Keratinocyte (primary cell): ENCODE measurements at regions not wholly inside any gene's neighbourhood (a gene's known extent, or its start where the extent isn't known, plus 50 kb on each side); places are given as distances from the start of the nearest gene placed in this dataset.

Experiments used
- EZH2 ChIP-seq: IDR thresholded peaks from one replicate; pipeline ENCODE4 v1.6.1; 2012; ENCODE audit warnings: inconsistent platforms, mild to moderate bottlenecking, low read length, moderate library complexity
- TF ChIP-seq, protein P1 (sequence below), 3 experiments: IDR thresholded peaks in 1 of 3; conservative IDR thresholded peaks in 1 of 3; optimal IDR thresholded peaks in 1 of 3; 2 replicates in 2 of 3; 3 replicates in 1 of 3; pipeline versions ENCODE3 to v1.5.1; 2011; ENCODE audit warnings: low read length in 3 of 3, mild to moderate bottlenecking in 3 of 3, moderate library complexity in 2 of 3, control low read depth in 1 of 3, inconsistent platforms in 1 of 3; ENCODE audit not compliant: insufficient read depth in 2 of 3; ENCODE audit errors: extremely low read depth in 1 of 3

DNA sequence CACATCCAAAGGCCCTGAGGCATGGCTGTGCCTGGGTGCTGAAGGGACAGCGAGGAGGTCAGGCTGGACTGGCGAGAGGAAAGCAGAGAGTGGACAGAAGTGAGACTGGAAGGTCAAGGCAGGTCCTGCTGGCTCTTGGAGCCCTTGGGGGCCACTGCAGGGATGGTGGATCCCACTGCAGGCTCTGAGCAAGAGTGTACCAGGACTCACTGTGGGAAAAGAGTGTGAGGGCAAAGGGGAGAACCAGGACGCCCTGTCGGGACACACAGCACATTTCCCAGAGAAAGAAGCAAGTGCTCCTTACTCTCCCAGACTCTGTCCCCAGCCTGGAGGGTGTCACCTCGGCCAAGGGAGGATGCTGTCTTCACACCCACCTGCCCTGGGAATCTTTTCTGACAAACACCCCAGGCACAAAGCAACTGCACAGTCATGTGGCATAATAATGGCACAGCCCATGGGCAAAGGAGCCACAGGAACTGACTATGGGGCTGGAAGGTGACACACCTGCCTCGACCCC lies 172.3 kb upstream of the CST7 start:
- TF ChIP-seq, protein P1, sequence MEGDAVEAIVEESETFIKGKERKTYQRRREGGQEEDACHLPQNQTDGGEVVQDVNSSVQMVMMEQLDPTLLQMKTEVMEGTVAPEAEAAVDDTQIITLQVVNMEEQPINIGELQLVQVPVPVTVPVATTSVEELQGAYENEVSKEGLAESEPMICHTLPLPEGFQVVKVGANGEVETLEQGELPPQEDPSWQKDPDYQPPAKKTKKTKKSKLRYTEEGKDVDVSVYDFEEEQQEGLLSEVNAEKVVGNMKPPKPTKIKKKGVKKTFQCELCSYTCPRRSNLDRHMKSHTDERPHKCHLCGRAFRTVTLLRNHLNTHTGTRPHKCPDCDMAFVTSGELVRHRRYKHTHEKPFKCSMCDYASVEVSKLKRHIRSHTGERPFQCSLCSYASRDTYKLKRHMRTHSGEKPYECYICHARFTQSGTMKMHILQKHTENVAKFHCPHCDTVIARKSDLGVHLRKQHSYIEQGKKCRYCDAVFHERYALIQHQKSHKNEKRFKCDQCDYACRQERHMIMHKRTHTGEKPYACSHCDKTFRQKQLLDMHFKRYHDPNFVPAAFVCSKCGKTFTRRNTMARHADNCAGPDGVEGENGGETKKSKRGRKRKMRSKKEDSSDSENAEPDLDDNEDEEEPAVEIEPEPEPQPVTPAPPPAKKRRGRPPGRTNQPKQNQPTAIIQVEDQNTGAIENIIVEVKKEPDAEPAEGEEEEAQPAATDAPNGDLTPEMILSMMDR (optimal IDR thresholded peaks at IDR 0.05 in 1 of 3, IDR thresholded peaks at IDR 0.05 in 1 of 3, conservative IDR thresholded peaks at IDR 0.05 in 1 of 3; ENCODE audit: extremely low read depth in 1 of 3, insufficient read depth in 2 of 3, low read length in 3 of 3) = no peak
- TF ChIP-seq EZH2 = no peak
